GM12878 (cell line): ENCODE measurements at regions not wholly inside any gene's neighbourhood (a gene's known extent, or its start where the extent isn't known, plus 50 kb on each side); places are given as distances from the start of the nearest gene placed in this dataset.

Source experiments
- ATF7 ChIP-seq: fragments of 450-650 bp; IDR thresholded peaks from 2 replicates; pipeline ENCODE4 v1.6.1; 2016; ENCODE audit warnings: low read depth, mild to moderate bottlenecking
- BRCA1 ChIP-seq: IDR thresholded peaks from 2 replicates; pipeline ENCODE4 v1.6.1; 2011; ENCODE audit warnings: low read depth, low read length, improper control_type of control experiment
- EGR1 ChIP-seq, 2 experiments: IDR thresholded peaks; 1 replicate in 1 of 2; 2 replicates in 1 of 2; pipeline ENCODE4 v1.6.1; 2011 to 2012; ENCODE audit warnings: low read depth in 2 of 2, low read length in 2 of 2, borderline replicate concordance in 1 of 2, mild to moderate bottlenecking in 1 of 2, moderate library complexity in 1 of 2
- FOXM1 ChIP-seq: IDR thresholded peaks from 2 replicates; pipeline ENCODE4 v1.6.1; 2012; ENCODE audit warnings: low read depth, mild to moderate bottlenecking, inconsistent platforms, low read length, moderate library complexity
- GABPA ChIP-seq: IDR thresholded peaks from 2 replicates; pipeline ENCODE4 v1.6.1; 2014; ENCODE audit warnings: antibody characterized with exemption, low read depth, mild to moderate bottlenecking, inconsistent platforms
- NBN ChIP-seq: fragments of 450-650 bp; IDR thresholded peaks from 2 replicates; pipeline ENCODE4 v1.6.1; 2016
- POLR2AphosphoS5 ChIP-seq: IDR thresholded peaks from 2 replicates; pipeline ENCODE4 v1.6.1; 2011; ENCODE audit warnings: mild to moderate bottlenecking, low read length, inconsistent platforms
- RAD51 ChIP-seq: fragments of 450-650 bp; IDR thresholded peaks from 2 replicates; pipeline ENCODE4 v1.6.1; 2016; ENCODE audit warnings: moderate library complexity, mild to moderate bottlenecking, inconsistent platforms
- SUPT20H ChIP-seq: IDR thresholded peaks from 2 replicates; pipeline ENCODE4 v1.6.1; 2011; ENCODE audit warnings: low read depth, mild to moderate bottlenecking, low read length, moderate library complexity, borderline replicate concordance; ENCODE audit not compliant: control insufficient read depth
- YBX1 ChIP-seq: fragments of 450-650 bp; IDR thresholded peaks from 2 replicates; pipeline ENCODE4 v1.6.1; 2016; ENCODE audit warnings: antibody characterized with exemption
- TF ChIP-seq, protein P1 (sequence below): IDR thresholded peaks from 2 replicates; pipeline ENCODE4 v1.6.1; 2012; ENCODE audit warnings: mild to moderate bottlenecking, low read depth, low read length
- TF ChIP-seq, protein P2 (sequence below), 3 experiments: IDR thresholded peaks in 2 of 3; conservative IDR thresholded peaks in 1 of 3; 2 replicates each; pipeline ENCODE4 v1.5.1; 2011; ENCODE audit warnings: low read depth in 3 of 3, low read length in 3 of 3, mild to moderate bottlenecking in 3 of 3, control low read depth in 2 of 3, moderate library complexity in 2 of 3, inconsistent platforms in 1 of 3, mixed read lengths in 1 of 3; ENCODE audit not compliant: control insufficient read depth in 2 of 3, insufficient read depth in 1 of 3; ENCODE audit errors: extremely low read depth in 1 of 3

DNA sequence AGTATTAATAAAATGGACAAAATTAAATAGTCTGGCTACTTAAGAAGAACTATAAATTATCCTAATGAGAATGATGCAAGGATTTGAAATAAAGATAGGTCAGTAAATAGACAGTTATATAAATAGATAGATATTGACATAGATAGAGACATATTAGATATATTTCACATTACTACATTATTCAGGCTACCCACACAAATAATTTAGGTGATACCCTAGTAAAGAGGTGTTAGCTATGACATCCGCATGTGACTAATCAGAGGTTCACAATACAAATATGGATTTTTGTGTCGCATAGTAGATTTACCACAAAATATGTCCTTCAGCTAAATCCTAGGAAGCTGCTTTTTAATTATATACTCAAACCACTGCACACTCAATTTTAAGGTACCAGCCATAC, 729.0 kb upstream of the ANO3 start:
- TF ChIP-seq SUPT20H (no peak), YBX1 (no peak), ATF7 (no peak), POLR2AphosphoS5 (no peak), EGR1 (IDR thresholded peaks at IDR 0.05; ENCODE audit: borderline replicate concordance in 1 of 2, low read depth in 2 of 2, low read length in 2 of 2) (no peak), NBN (no peak), FOXM1 (no peak), GABPA (no peak), BRCA1 (no peak), RAD51 (no peak)
- TF ChIP-seq, protein P1, sequence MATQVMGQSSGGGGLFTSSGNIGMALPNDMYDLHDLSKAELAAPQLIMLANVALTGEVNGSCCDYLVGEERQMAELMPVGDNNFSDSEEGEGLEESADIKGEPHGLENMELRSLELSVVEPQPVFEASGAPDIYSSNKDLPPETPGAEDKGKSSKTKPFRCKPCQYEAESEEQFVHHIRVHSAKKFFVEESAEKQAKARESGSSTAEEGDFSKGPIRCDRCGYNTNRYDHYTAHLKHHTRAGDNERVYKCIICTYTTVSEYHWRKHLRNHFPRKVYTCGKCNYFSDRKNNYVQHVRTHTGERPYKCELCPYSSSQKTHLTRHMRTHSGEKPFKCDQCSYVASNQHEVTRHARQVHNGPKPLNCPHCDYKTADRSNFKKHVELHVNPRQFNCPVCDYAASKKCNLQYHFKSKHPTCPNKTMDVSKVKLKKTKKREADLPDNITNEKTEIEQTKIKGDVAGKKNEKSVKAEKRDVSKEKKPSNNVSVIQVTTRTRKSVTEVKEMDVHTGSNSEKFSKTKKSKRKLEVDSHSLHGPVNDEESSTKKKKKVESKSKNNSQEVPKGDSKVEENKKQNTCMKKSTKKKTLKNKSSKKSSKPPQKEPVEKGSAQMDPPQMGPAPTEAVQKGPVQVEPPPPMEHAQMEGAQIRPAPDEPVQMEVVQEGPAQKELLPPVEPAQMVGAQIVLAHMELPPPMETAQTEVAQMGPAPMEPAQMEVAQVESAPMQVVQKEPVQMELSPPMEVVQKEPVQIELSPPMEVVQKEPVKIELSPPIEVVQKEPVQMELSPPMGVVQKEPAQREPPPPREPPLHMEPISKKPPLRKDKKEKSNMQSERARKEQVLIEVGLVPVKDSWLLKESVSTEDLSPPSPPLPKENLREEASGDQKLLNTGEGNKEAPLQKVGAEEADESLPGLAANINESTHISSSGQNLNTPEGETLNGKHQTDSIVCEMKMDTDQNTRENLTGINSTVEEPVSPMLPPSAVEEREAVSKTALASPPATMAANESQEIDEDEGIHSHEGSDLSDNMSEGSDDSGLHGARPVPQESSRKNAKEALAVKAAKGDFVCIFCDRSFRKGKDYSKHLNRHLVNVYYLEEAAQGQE, result no peak
- TF ChIP-seq, protein P2, sequence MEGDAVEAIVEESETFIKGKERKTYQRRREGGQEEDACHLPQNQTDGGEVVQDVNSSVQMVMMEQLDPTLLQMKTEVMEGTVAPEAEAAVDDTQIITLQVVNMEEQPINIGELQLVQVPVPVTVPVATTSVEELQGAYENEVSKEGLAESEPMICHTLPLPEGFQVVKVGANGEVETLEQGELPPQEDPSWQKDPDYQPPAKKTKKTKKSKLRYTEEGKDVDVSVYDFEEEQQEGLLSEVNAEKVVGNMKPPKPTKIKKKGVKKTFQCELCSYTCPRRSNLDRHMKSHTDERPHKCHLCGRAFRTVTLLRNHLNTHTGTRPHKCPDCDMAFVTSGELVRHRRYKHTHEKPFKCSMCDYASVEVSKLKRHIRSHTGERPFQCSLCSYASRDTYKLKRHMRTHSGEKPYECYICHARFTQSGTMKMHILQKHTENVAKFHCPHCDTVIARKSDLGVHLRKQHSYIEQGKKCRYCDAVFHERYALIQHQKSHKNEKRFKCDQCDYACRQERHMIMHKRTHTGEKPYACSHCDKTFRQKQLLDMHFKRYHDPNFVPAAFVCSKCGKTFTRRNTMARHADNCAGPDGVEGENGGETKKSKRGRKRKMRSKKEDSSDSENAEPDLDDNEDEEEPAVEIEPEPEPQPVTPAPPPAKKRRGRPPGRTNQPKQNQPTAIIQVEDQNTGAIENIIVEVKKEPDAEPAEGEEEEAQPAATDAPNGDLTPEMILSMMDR (IDR thresholded peaks at IDR 0.05 in 2 of 3, conservative IDR thresholded peaks at IDR 0.05 in 1 of 3; ENCODE audit: control insufficient read depth in 2 of 3, extremely low read depth in 1 of 3, insufficient read depth in 1 of 3, low read depth in 3 of 3, low read length in 3 of 3), result no peak
